ENCODE measurements at regions not wholly inside any gene's neighbourhood (a gene's known extent, or its start where the extent isn't known, plus 50 kb on each side); places are given as distances from the start of the nearest gene placed in this dataset.
"Not testable (repeated sequence)": the region's sequence is repeated elsewhere in the genome, so short reads cannot be mapped to it uniquely, and the experiment has no call there.

- DNase-seq, result no peak
These were observed 453.6 kb downstream of the IRS2 start for GRCh38 chr13:109332506-109333499.

- peak in 1 of 58 donors; percentile 10 for DNase-seq
These were observed 454.5 kb downstream of the IRS2 start for GRCh38 chr13:109331898-109332297.

- no peak for DNase-seq
These were observed 455.4 kb downstream of the IRS2 start for GRCh38 chr13:109331011-109331433.

GRCh38 chr13:109330123-109330522 is 456.3 kb downstream of the IRS2 start:
- no peak for DNase-seq

- no peak for DNase-seq
These were observed 457.2 kb downstream of the IRS2 start for GRCh38 chr13:109329175-109329574.

- no peak for DNase-seq
These were observed 459.8 kb downstream of the IRS2 start for GRCh38 chr13:109326601-109327000.

GRCh38 chr13:109323338-109323737 is 463.0 kb downstream of the IRS2 start:
- no peak for DNase-seq

GRCh38 chr13:109318945-109319590 is 467.3 kb downstream of the IRS2 start:
- DNase-seq, result no peak

- no peak for DNase-seq
These were observed 470.9 kb downstream of the IRS2 start for GRCh38 chr13:109315481-109315880.

- DNase-seq, result no peak
These were observed 472.3 kb downstream of the IRS2 start for GRCh38 chr13:109314101-109314500.

GRCh38 chr13:109312399-109312798 is 474.0 kb downstream of the IRS2 start:
- no peak for DNase-seq

GRCh38 chr13:109311431-109311976 is 474.9 kb downstream of the IRS2 start:
- DNase-seq, result not testable (repeated sequence)

GRCh38 chr13:109309625-109310363 is 476.6 kb downstream of the IRS2 start:
- DNase-seq, result no peak

GRCh38 chr13:109307027-109307426 is 479.4 kb downstream of the IRS2 start:
- DNase-seq, result no peak

GRCh38 chr13:109301726-109302125 is 484.7 kb downstream of the IRS2 start:
- peak in 1 of 58 donors; percentile 4 for DNase-seq

- DNase-seq, result no peak
These were observed 485.1 kb downstream of the IRS2 start for GRCh38 chr13:109301276-109301675.

GRCh38 chr13:109297628-109298027 is 488.8 kb downstream of the IRS2 start:
- DNase-seq, result no peak

GRCh38 chr13:109293166-109293565 is 493.2 kb downstream of the IRS2 start:
- DNase-seq, result no peak

GRCh38 chr13:109288151-109288709 is 498.2 kb downstream of the IRS2 start:
- no peak for DNase-seq

- DNase-seq, result no peak
These were observed 498.8 kb downstream of the IRS2 start for GRCh38 chr13:109287553-109287952.

- DNase-seq, result no peak
These were observed 500.8 kb downstream of the IRS2 start for GRCh38 chr13:109285586-109285985.
